ENCODE measurements at regions not wholly inside any gene's neighbourhood (a gene's known extent, or its start where the extent isn't known, plus 50 kb on each side); places are given as distances from the start of the nearest gene placed in this dataset.

DNA sequence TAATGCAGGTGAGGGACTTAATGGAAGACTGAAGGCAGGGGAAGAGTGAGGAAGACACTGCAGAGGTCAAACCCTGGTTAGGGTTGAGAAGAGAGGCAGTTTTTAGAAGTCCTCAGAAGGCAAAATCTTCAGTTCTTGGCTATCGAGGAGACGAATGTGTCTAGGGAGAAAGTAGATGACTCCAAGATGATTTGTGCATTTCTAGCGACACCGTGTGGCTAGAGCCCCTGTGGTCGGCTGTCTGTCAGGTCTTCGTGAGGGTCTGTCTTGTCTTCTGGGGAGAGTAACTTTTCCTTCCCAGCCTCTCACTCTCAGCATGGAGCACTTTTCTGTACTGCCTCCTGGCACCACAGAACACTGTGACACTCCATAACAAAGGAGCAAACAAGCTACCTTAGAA, 458.1 kb downstream of the STIM2 start:
- no peak for TF ChIP-seq CTCF (IDR thresholded peaks at IDR 0.05)
- no peak for TF ChIP-seq POLR2A (IDR thresholded peaks at IDR 0.05)
- H3K4me3 ChIP-seq (ENCODE audit: low read depth, poor library complexity, severe bottlenecking), result no peak overlapping the region
- WGBS, 2 donors, result 10 to 16% methylated on average over 6 of the region's 6 CpGs
- DNase-seq (ENCODE audit: low spot score in 2 of 2), result no peak
- intact Hi-C loops (cut with DNase I; ENCODE audit: low total_unique reads), result no loop called here

GRCh38 chr4:27326991-27327390, 466.4 kb downstream of the STIM2 start:
- no peak overlapping the region for H3K4me3 ChIP-seq (ENCODE audit: low read depth, poor library complexity, severe bottlenecking)
- 76 to 78% methylated on average over 6 of the region's 6 CpGs for WGBS, 2 donors
- intact Hi-C loops (cut with DNase I; ENCODE audit: low total_unique reads), result no loop called here
- DNase-seq (ENCODE audit: low spot score in 2 of 2), result no peak
- TF ChIP-seq CTCF (IDR thresholded peaks at IDR 0.05) (no peak), POLR2A (IDR thresholded peaks at IDR 0.05) (no peak)

DNA sequence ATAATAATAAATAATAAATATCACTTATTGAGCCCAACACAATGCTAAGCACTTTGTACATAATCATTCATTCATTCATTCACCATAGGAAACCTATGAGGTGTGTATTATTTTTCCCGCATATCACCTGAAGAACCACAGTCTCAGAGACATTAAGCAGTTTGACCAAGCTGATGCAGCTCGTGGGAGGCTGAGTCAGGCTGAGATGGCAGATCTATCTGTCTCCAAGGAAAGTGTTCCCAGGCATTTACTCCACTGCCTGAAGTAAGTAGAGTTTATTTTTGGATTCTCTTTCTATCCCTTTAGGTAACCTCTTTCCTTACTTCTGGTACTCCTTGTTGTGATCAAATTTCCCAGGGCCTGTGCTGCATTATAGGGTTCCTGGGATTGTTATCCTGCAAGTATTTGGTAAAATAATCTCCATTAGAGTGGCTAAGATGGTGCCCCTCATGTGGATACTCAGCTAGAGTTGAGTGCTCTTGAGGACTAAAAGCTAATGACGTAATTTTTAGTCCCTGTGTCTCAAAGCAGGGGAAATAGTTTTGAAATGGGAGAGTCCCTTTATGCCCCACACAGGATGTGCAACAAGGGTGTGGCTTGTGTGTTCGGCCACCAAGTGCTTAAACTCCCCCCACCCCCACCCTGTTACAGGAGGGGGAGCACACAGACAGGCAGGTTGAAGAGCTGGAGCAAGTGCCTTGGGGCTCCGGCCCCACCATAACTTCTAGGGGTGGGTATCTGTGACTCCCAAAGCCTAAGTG, 467.0 kb downstream of the STIM2 start:
- intact Hi-C loops (cut with DNase I; ENCODE audit: low total_unique reads), result no loop called here
- DNase-seq (ENCODE audit: low spot score in 2 of 2), result no peak
- no peak overlapping the region for H3K4me3 ChIP-seq (ENCODE audit: low read depth, poor library complexity, severe bottlenecking)
- TF ChIP-seq CTCF (IDR thresholded peaks at IDR 0.05) (no peak), POLR2A (IDR thresholded peaks at IDR 0.05) (no peak)
- 75 to 82% methylated on average over 5 of the region's 5 CpGs for WGBS, 2 donors

GRCh38 chr4:27338530-27338929, 477.9 kb downstream of the STIM2 start:
- no peak overlapping the region for H3K4me3 ChIP-seq (ENCODE audit: low read depth, poor library complexity, severe bottlenecking)
- WGBS, 2 donors, result 69 to 72% methylated on average over 3 of the region's 3 CpGs
- DNase-seq (ENCODE audit: low spot score in 2 of 2), result no peak
- no peak for TF ChIP-seq POLR2A (IDR thresholded peaks at IDR 0.05)
- TF ChIP-seq CTCF (IDR thresholded peaks at IDR 0.05), result no peak
- intact Hi-C loops (cut with DNase I; ENCODE audit: low total_unique reads), result no loop called here

DNA sequence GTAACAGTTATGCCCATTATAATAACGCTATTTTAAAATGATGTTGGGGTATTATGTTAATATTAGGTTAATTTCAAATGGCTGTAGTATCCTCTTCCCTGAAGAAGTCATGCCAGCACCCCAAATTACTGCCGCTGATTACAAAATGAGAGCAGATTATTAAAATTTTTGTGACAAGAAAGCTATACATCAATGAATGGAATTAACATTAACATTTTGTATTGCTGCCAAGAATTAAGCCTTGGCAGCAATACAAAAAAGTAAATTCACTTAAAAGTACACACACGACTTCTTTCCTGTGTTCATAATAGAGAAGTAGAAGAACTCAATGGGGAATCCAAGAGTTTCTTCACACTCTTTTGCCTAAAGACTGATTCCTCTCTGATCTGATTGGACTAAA, 482.8 kb downstream of the STIM2 start:
- intact Hi-C loops (cut with DNase I; ENCODE audit: low total_unique reads), result no loop called here
- no peak overlapping the region for H3K4me3 ChIP-seq (ENCODE audit: low read depth, poor library complexity, severe bottlenecking)
- DNase-seq (ENCODE audit: low spot score in 2 of 2), result no peak
- 27 to 37% methylated on average over 3 of the region's 3 CpGs for WGBS, 2 donors
- TF ChIP-seq POLR2A (IDR thresholded peaks at IDR 0.05), result no peak
- TF ChIP-seq CTCF (IDR thresholded peaks at IDR 0.05), result no peak

DNA sequence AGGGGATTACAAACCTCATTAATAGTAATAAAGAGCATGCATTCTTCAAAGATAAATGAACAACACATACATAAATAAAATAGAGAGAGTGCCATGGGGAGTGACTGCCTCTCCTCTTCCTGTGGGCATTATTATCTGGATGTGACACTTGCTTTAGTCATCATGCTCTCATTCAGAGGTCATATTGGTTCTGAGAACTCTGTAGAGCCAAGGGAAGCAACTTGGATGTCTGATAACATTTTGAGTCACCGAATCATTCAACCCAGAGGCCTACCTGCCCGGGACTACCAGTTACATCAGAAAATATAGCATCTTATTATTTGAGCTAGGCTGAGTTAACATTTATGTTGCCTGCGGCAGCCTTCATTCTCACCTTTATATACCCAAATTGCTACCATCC, 489.5 kb downstream of the STIM2 start:
- intact Hi-C loops (cut with DNase I; ENCODE audit: low total_unique reads), result no loop called here
- WGBS, 2 donors, result 74 to 88% methylated on average over 3 of the region's 3 CpGs
- TF ChIP-seq CTCF (IDR thresholded peaks at IDR 0.05), result no peak
- no peak for TF ChIP-seq POLR2A (IDR thresholded peaks at IDR 0.05)
- H3K4me3 ChIP-seq (ENCODE audit: low read depth, poor library complexity, severe bottlenecking), result no peak overlapping the region
- no peak for DNase-seq (ENCODE audit: low spot score in 2 of 2)

Measured in lower leg skin (tissue), 4 donors.